Transverse colon (tissue), 4 donors: ENCODE measurements at regions not wholly inside any gene's neighbourhood (a gene's known extent, or its start where the extent isn't known, plus 50 kb on each side); places are given as distances from the start of the nearest gene placed in this dataset.

Experiments used
- DNase-seq: peaks from one replicate; pipeline ENCODE4 v3.0.0-alpha.2; 2019
- H3K27ac ChIP-seq, 4 donors: fragments of 200-600 bp; sonication (generic); 2 replicates each; pipeline ENCODE4 v1.5.1; 2016 to 2018; ENCODE audit warnings: inconsistent platforms in 4 of 4
- H3K27me3 ChIP-seq: fragments of 200-600 bp; sonication (generic); 2 replicates; pipeline ENCODE4 v1.5.1; 2017; ENCODE audit warnings: inconsistent platforms
- H3K36me3 ChIP-seq, 4 donors: fragments of 200-600 bp; sonication (generic); 2 replicates each; pipeline ENCODE4 v1.5.1; 2017 to 2019; ENCODE audit warnings: inconsistent platforms in 4 of 4
- H3K4me1 ChIP-seq, 4 donors: fragments of 200-600 bp; sonication (generic); 2 replicates each; pipeline ENCODE4 v1.5.1; 2017 to 2020; ENCODE audit warnings: inconsistent platforms in 4 of 4
- H3K4me3 ChIP-seq, 4 donors: fragments of 200-600 bp; sonication (generic); 1 replicate in 1 of 4; 2 replicates in 3 of 4; pipeline versions ENCODE4 v1.5.1 to v1.6.1; 2017 to 2019; ENCODE audit warnings: inconsistent platforms in 4 of 4
- H3K9me3 ChIP-seq, 2 donors: fragments of 200-600 bp; sonication (generic); 2 replicates each; pipeline ENCODE4 v1.5.1; 2017 to 2019; ENCODE audit warnings: inconsistent platforms in 2 of 2
- EP300 ChIP-seq: sonication (generic); formaldehyde crosslinking; IDR thresholded peaks from one replicate; pipeline ENCODE4 v1.6.1; 2017; ENCODE audit warnings: antibody characterized with exemption, low read depth
- POLR2A ChIP-seq: fragments of 450-650 bp; IDR thresholded peaks from one replicate; pipeline ENCODE4 v1.6.1; 2016; ENCODE audit warnings: antibody characterized with exemption, mild to moderate bottlenecking, moderate library complexity
- POLR2AphosphoS5 ChIP-seq, 3 donors: sonication (generic); formaldehyde crosslinking; IDR thresholded peaks; one replicate each; pipeline ENCODE4 v1.6.1; 2016; ENCODE audit warnings: antibody characterized with exemption in 3 of 3
- WGBS, 2 donors: methylation state at CpG; one replicate each; pipeline ENCODE4 v1.1.5; 2018; ENCODE audit warnings: low coverage in 1 of 2; 5-methylcytosine and 5-hydroxymethylcytosine counted together
- in situ Hi-C, 4 donors: fragments of 200-750 bp; cut with MboI; loops; one replicate each; pipeline versions ENCODE4 v1.15.0 to v1.15.1; 2017; ENCODE audit warnings: low sequenced_read_pairs in 3 of 4, low pct_ligation_motif_present in 1 of 4, low pct_unique_long_range_greater_than_20kb in 1 of 4
- intact Hi-C: fragments of 100-400 bp; cut with DNase I; formaldehyde crosslinking; loops from one replicate; pipeline ENCODE4 v1.15.1; 2023; ENCODE audit warnings: low total_unique reads
- TF ChIP-seq, protein P1 (sequence below), 5 experiments: fragments of 200-600 bp in 3 of 5; fragments of 450-650 bp in 2 of 5; sonication (generic) in 3 of 5; IDR thresholded peaks; 1 replicate in 2 of 5; 2 replicates in 3 of 5; pipeline ENCODE4 v1.5.1; 2016 to 2017; ENCODE audit warnings: antibody characterized with exemption in 5 of 5, inconsistent platforms in 3 of 5, mild to moderate bottlenecking in 2 of 5, moderate library complexity in 1 of 5

GRCh38 chr10:23613900-23614299 lies 175.0 kb downstream of the OTUD1 start:
- DNase-seq = no peak
- no peak overlapping the region for H3K27ac ChIP-seq
- 57 to 85% methylated on average over 1 to 2 of the region's 2 CpGs for WGBS, 2 donors
- in situ Hi-C loops = no loop called here
- TF ChIP-seq POLR2AphosphoS5 (IDR thresholded peaks at IDR 0.05) (no peak), EP300 (no peak), POLR2A (no peak)
- TF ChIP-seq, protein P1, sequence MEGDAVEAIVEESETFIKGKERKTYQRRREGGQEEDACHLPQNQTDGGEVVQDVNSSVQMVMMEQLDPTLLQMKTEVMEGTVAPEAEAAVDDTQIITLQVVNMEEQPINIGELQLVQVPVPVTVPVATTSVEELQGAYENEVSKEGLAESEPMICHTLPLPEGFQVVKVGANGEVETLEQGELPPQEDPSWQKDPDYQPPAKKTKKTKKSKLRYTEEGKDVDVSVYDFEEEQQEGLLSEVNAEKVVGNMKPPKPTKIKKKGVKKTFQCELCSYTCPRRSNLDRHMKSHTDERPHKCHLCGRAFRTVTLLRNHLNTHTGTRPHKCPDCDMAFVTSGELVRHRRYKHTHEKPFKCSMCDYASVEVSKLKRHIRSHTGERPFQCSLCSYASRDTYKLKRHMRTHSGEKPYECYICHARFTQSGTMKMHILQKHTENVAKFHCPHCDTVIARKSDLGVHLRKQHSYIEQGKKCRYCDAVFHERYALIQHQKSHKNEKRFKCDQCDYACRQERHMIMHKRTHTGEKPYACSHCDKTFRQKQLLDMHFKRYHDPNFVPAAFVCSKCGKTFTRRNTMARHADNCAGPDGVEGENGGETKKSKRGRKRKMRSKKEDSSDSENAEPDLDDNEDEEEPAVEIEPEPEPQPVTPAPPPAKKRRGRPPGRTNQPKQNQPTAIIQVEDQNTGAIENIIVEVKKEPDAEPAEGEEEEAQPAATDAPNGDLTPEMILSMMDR (IDR thresholded peaks at IDR 0.05) = no peak
- H3K9me3 ChIP-seq = no peaks in the 10 kb centered on the region
- no peaks in the 10 kb centered on the region for H3K4me1 ChIP-seq
- no peak overlapping the region for H3K4me3 ChIP-seq
- intact Hi-C loops = no loop called here
- no peaks in the 10 kb centered on the region for H3K27me3 ChIP-seq
- H3K36me3 ChIP-seq = no peaks in the 10 kb centered on the region

- H3K4me3 ChIP-seq = no peak overlapping the region
- no peaks in the 10 kb centered on the region for H3K36me3 ChIP-seq
- TF ChIP-seq POLR2A (no peak), EP300 (no peak), POLR2AphosphoS5 (IDR thresholded peaks at IDR 0.05) (no peak)
- TF ChIP-seq, protein P1 (IDR thresholded peaks at IDR 0.05) = no peak
- intact Hi-C loops (no loop called here), in situ Hi-C loops (no loop called here)
- H3K27ac ChIP-seq = no peak overlapping the region
- WGBS, 2 donors = 50 to 69% methylated on average over 1 of the region's 1 CpG
- no peaks in the 10 kb centered on the region for H3K4me1 ChIP-seq
- DNase-seq = no peak
- H3K27me3 ChIP-seq = no peaks in the 10 kb centered on the region
- no peaks in the 10 kb centered on the region for H3K9me3 ChIP-seq
Measured at GRCh38 chr10:23614483-23614882, 175.6 kb downstream of the OTUD1 start.

DNA sequence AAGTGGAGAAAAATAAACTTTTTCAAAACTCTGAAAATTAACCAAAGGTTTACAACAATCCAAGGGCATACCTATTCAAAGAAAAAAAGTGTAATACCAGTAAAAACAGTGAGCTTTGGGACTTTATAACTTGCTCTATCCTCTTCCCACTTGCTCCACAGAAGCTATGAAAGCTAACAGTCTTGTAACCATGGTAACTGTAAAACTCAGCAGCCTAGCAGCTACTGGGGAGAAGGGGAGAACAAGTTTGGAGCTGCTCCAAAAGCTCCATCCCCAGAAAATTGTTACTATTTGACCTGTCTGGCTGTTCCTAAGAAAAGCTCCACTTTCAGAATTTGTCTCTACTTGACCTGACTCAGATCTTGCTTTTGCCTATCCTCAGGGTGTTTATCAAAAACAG lies 191.5 kb downstream of the OTUD1 start:
- Histone ChIP-seq H3K27me3 (no peaks in the 10 kb centered on the region), H3K9me3 (no peaks in the 10 kb centered on the region), H3K4me1 (no peaks in the 10 kb centered on the region), H3K36me3 (no peaks in the 10 kb centered on the region), H3K27ac (no peak overlapping the region), H3K4me3 (no peak overlapping the region)
- intact Hi-C loops = no loop called here
- DNase-seq = no peak
- TF ChIP-seq POLR2A (no peak), POLR2AphosphoS5 (IDR thresholded peaks at IDR 0.05) (no peak), EP300 (no peak)
- TF ChIP-seq, protein P1 (IDR thresholded peaks at IDR 0.05) = no peak
- in situ Hi-C loops = no loop called here

GRCh38 chr10:23630885-23631284 lies 192.0 kb downstream of the OTUD1 start:
- 17 to 62% methylated on average over 1 to 3 of the region's 3 CpGs for WGBS, 2 donors
- Histone ChIP-seq H3K27ac (no peak overlapping the region), H3K9me3 (no peaks in the 10 kb centered on the region), H3K27me3 (no peaks in the 10 kb centered on the region), H3K36me3 (no peaks in the 10 kb centered on the region), H3K4me1 (no peaks in the 10 kb centered on the region), H3K4me3 (no peak overlapping the region)
- intact Hi-C loops (no loop called here), in situ Hi-C loops (no loop called here)
- no peak for TF ChIP-seq EP300
- no peak for TF ChIP-seq POLR2AphosphoS5 (IDR thresholded peaks at IDR 0.05)
- TF ChIP-seq, protein P1 (IDR thresholded peaks at IDR 0.05) = no peak
- no peak for TF ChIP-seq POLR2A
- DNase-seq = no peak
